ENCODE measurements at regions not wholly inside any gene's neighbourhood (a gene's known extent, or its start where the extent isn't known, plus 50 kb on each side); places are given as distances from the start of the nearest gene placed in this dataset.

DNA sequence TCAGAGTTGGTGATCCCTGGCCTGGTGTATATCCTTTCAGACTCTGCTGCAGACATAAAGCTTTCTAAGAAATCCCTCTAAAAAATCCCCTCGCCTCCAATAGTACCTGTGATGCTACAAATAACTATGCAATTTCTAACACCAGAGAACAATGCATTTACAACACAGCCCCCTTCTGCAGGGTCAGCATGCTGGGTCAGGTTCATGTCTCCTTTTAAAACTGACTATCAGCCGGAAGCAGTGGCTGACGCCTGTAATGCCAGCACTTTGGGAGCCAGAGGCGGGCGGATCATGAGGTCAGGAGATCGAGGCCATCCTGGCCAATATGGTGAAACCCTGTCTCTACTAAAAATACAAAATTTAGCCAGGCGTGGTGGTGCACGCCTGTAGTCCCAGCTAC is 77.0 kb upstream of the SPATA12 start:
- no peak for DNase-seq

- no peak for DNase-seq
These were observed 78.8 kb upstream of the SPATA12 start for GRCh38 chr3:56981445-56982230.

DNA sequence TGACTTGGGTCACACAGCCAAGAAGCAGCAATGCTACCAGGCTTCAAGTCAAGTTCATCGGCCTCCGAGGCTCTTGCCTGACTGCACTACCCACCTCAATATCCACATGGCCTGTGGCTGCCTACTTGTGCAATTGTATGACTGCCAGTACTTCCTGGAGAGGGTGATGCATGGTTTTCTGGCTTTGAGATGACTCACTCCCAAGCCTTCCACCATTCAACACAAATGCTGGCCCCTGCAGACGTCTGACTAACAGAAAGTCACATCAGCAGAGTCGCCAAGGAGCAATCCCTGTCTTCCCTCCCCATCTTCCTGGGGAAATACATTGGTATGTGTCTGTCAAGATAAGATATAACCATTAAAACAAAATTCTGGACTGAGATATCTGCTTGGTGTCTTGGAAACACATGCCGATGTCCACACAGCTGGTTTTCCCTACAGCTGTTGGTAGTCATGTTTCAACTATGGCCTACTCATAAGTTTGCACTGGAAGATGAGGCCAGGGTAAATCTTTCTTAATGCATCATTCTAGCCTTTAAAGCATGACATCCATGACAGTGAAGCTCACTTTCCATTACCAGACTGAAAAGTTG is 79.6 kb upstream of the SPATA12 start:
- no peak for DNase-seq

- no peak for DNase-seq
These were observed 80.2 kb upstream of the SPATA12 start for GRCh38 chr3:56980243-56980642.

- no peak for DNase-seq
These were observed 80.7 kb upstream of the SPATA12 start for GRCh38 chr3:56979791-56980190.

DNA sequence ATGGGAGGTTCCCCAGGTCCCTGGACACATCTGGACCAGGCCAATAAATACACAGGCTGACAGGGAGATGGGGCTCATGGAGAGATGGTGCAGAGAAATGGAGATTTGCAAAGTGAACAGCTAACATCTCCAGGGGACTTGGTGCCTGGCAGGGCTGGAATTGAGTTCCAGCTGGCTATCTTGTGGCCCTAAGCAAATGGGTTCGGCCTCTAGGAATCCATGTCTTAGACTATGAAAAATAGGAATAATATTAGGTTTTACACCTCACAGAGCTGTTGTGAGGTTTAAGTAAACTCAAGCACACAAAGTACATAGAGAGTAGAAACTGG is 82.9 kb upstream of the SPATA12 start:
- DNase-seq: no peak

DNA sequence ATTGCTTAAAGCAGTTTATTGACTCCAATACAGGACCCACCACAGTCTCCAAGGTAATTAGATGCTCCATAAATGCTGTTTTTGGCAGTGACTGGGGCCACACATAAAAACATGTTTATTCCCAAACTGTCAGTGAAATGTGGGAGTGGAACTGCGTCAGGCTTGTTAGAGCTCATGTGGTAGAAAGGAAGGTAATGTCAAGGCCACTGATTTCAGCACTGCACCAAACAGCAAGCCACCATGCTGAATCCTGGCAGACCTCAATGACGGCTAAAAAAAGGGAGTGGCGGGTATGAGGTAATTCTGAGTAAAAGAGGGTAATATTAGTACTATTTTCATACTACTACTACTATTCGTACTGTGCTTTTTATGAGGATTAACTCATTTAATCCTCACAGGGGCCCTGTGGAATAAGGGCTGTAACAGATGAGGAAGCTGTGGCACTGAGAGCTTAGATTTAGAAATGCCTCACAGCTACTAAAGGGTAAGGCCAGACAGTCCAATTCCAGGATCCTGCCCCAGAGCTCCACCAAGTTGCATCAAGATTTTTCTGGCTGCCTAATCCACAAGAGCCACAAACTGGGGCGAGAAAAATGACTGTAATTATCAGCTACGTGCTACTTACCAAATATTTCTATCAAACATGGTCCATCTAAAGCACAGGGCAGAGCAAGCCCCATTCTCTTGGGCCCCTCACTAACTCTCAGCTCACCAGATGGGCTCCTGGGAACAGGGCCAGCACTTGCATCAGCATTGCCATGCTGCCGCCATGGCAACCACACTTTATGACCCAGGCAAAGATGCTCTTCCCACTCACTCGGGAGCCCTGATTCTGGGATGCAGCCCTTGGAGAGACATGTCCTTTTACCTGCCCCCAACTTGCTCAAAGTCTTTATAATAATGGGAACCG is 83.6 kb upstream of the SPATA12 start:
- no peak for DNase-seq

- no peak for DNase-seq
These were observed 84.9 kb upstream of the SPATA12 start for GRCh38 chr3:56975567-56975966.

DNA sequence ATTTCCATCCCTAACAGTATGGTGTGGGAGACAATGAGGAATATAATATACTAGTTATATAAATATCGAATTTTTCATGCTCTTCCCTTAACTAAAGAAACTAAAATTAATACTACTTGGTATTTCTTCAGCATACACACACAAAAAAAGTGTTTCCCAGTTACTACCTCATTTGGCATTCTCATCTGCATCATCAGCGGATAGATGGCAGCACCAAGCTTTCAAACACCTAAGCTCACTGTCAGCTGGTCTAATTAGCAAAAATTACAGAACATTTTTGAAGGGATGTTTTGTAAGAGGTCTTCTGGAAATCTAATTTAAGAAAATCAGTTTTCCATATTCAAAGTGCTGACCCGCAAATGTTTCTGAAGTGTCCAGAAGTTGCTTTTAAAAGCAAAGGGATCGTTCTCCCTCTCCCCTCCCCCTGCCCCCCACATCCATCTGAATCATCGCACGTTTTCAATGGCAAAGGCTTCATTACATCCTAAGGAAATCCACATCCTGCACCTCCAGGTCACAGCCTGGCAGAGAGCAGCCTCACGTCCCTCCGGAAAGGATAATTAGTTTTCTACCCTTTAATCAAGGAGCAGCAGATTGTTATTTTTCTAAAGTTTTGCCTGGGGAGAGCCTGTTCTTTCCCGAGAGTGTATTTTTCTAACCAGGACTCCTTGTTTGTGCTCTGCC is 86.1 kb upstream of the SPATA12 start:
- DNase-seq: no peak

GRCh38 chr3:56971816-56972215 is 88.6 kb upstream of the SPATA12 start:
- no peak for DNase-seq

- no peak for DNase-seq
These were observed 89.2 kb upstream of the SPATA12 start for GRCh38 chr3:56971261-56971660.

GRCh38 chr3:56970461-56970879 is 90.0 kb upstream of the SPATA12 start:
- no peak for DNase-seq

DNA sequence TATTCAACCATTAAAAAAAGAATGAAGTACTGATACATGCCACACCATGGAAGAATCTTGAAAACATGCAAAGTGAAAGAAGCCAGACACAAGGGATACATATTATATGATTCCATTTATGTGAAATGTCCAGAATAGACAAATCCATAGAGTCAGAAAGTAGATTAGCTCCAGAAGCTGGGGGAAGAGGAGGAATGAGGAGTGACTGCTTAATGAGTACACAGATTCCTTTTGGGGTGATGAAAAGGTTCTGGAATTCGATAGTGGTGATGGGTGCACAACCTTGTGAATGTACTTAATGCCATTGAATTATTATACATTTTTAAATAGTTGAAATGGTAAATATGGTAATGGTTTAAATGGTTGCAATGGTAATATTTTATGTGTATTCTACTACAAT is 90.6 kb upstream of the SPATA12 start:
- no peak for DNase-seq

GRCh38 chr3:56966509-56966908 is 94.0 kb upstream of the SPATA12 start:
- no peak for DNase-seq

DNA sequence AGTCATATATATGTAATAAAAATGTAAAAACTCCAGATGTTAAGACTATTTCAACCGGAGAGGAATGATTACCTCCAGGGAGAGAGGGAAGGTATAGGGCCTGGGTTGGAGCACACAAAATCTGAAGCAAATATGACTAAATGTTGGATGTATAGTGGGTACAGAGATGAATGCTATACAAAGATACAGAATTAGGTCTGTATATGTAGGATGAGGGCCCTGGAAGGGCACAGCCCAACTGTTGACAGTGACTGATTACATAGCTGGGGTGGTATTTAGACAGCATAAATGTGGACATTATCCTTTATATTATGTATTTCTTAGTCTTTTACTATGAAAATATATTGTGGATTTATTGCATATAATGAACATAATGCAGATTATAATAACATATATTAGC is 94.4 kb upstream of the SPATA12 start:
- DNase-seq: no peak

- DNase-seq: no peak
These were observed 97.5 kb upstream of the SPATA12 start for GRCh38 chr3:56962922-56963321.

DNA sequence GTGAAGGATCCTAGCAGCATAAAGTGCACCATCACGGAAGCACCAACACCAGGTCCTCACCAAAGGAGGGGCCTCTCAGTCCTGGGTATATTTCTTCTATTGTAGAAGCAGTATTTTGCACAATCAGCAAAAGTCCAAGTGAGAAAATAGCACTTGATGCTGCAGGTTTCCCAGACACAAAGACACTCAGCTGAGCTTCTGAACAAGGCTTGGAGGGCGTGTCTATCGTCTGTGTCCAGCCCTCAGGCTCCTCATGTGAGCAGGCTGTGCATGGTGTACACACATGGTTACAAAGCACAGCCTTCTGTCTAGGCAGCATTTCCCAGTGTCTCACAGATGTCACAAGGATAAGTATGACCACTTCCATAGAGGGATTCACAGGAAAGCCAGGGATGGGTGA is 98.3 kb upstream of the SPATA12 start:
- DNase-seq: no peak

DNA sequence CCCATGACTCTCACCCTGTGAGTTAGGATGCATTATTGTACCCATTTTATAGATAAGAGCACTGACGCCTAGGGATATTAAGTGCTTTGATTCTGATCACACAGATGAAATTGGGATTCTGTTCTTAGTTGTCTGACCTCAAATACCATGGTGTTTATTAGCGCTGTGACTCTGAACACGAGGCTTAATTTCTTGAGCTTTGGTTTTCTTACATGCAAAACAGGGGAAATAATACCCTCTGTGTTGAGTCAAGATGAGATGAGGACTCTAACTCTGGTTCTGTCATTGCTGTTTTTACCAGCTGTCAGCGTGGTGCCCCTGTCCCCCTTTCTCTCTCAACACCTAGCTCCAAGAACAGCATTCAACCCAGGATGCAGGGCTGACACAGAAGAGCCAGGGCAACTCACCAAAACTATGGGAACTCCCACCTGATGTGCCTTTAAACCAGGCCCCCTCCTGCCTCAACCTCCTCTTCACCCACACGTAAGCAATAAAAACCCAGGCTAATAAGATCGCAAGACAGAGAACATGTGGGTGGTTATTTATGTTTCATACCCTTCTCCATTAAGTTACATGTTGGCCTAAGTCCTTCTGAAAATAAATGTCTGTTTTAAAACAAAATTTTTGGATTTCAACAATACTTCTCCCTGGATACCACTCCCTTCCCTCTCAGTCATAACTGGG is 100.1 kb upstream of the SPATA12 start:
- DNase-seq: no peak

DNA sequence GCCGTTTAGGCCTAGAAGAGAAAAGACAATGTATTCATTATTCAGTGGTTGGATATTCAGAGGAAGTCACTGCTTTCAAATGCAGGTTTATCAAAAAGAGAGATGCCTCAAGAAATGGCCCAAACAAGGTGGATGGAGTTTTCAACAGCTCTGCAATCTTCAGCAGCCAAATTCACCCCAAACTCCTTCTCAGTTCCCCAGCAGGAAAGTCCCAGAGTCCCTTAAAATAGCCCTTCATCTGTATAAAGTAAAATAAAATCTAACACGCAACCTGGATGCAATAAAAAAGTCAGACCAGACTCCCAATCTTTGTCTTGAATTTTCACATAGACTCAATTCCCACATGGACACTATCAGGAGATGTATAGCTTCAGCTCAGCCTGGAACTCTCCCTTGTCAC is 101.6 kb upstream of the SPATA12 start:
- DNase-seq: no peak

GRCh38 chr3:56957522-56957921 is 102.9 kb upstream of the SPATA12 start:
- DNase-seq: no peak

- no peak for DNase-seq
These were observed 103.6 kb upstream of the SPATA12 start for GRCh38 chr3:56956906-56957305.

DNA sequence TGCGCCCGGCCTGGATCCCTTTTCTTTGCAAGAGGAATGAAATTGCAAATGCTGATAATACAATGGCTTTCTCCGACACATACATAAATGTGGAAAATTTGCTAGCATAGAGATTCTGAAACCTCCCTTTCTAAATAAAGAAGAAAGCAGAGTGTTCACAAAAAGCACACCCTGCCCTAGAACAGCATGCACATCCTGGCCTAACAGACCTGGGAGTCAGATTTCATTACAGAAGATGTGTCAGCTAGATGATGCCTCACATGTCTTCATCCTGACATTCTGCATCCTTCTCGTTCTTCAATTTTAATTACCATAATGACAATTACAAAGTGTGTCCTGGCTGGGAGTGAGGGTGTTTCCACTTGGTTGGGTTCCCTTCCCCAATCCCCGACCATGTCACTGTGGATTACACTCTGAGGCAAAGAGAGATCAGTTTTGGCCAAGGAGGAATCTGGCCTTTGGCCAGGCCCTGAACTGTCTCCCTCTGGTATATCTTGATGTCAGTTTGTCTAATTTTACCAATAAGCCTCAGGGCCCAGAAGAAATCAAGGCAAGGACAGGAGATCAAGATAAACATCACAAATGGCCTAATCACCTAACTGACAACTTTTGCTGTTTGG is 104.9 kb upstream of the SPATA12 start:
- DNase-seq: no peak

All from KG1 (cell line).